Mammary epithelial cell (primary cell): ENCODE measurements at regions not wholly inside any gene's neighbourhood (a gene's known extent, or its start where the extent isn't known, plus 50 kb on each side); places are given as distances from the start of the nearest gene placed in this dataset.

Experiments
- CTCF ChIP-seq, 2 donors: IDR thresholded peaks in 1 of 2; conservative IDR thresholded peaks in 1 of 2; 2 replicates each; pipeline ENCODE4 v1.5.1; 2011 to 2012; ENCODE audit warnings: inconsistent platforms in 2 of 2, low read length in 2 of 2, mild to moderate bottlenecking in 2 of 2, control low read depth in 1 of 2, low read depth in 1 of 2; ENCODE audit not compliant: insufficient read depth in 1 of 2; ENCODE audit errors: extremely low read depth in 1 of 2
- EZH2 ChIP-seq: IDR thresholded peaks from 2 replicates; pipeline ENCODE4 v1.6.1; 2012; ENCODE audit warnings: low read length, inconsistent platforms, borderline replicate concordance

GRCh38 chr4:177770776-177771175 lies 328.5 kb upstream of the AGA start:
- TF ChIP-seq CTCF (conservative IDR thresholded peaks at IDR 0.05 in 1 of 2, IDR thresholded peaks at IDR 0.05 in 1 of 2; ENCODE audit: extremely low read depth in 1 of 2, insufficient read depth in 1 of 2, low read depth in 1 of 2, low read length in 2 of 2) (no peak), EZH2 (no peak)
